Inflammatory macrophage treated with lipopolysaccharide for 4 hours (primary cell): ENCODE measurements at regions not wholly inside any gene's neighbourhood (a gene's known extent, or its start where the extent isn't known, plus 50 kb on each side); places are given as distances from the start of the nearest gene placed in this dataset.
A peak's percentile ranks its signal among the peaks of the same experiment; 100 is the strongest.

Source experiments
- DNase-seq: peaks from one replicate; pipeline ENCODE4 v3.0.0-alpha.2; 2020

- peak; percentile 75 for DNase-seq
Observed at GRCh38 chr2:74760875-74761630, 72.9 kb upstream of the HK2 start.

- peak; percentile 34 for DNase-seq
Observed at GRCh38 chr2:74762789-74763188, 71.1 kb upstream of the HK2 start.

- no peak for DNase-seq
Observed at GRCh38 chr2:74763962-74764428, 69.9 kb upstream of the HK2 start.

GRCh38 chr2:74764429-74765272, 69.3 kb upstream of the HK2 start:
- peak; percentile 87 for DNase-seq

- no peak for DNase-seq
Observed at GRCh38 chr2:74766780-74767179, 67.1 kb upstream of the HK2 start.

- no peak for DNase-seq
Observed at GRCh38 chr2:74767618-74768017, 66.3 kb upstream of the HK2 start.

GRCh38 chr2:74768401-74768914, 65.5 kb upstream of the HK2 start:
- no peak for DNase-seq

GRCh38 chr2:74772046-74772445, 61.9 kb upstream of the HK2 start:
- DNase-seq = no peak

GRCh38 chr2:74777161-74777900, 56.6 kb upstream of the HK2 start:
- peak; percentile 55 for DNase-seq

- no peak for DNase-seq
Observed at GRCh38 chr2:74778381-74779264, 55.3 kb upstream of the HK2 start.

GRCh38 chr2:74779265-74779558, 54.7 kb upstream of the HK2 start:
- no peak for DNase-seq

GRCh38 chr2:74779587-74780135, 54.3 kb upstream of the HK2 start:
- no peak for DNase-seq
